Hematopoietic multipotent progenitor cell treated with erythropoietin and hydrocortisone succinate and interleukin-3 and kit ligand, for 17 days (in vitro differentiated cells): ENCODE measurements at regions not wholly inside any gene's neighbourhood (a gene's known extent, or its start where the extent isn't known, plus 50 kb on each side); places are given as distances from the start of the nearest gene placed in this dataset.

Source experiments
- DNase-seq: peaks from one replicate; pipeline ENCODE4 v3.0.0-alpha.2; 2015; ENCODE audit warnings: low spot score

GRCh38 chr14:84197704-84198103, 1332.2 kb upstream of the FLRT2 start:
- no peak for DNase-seq

DNA sequence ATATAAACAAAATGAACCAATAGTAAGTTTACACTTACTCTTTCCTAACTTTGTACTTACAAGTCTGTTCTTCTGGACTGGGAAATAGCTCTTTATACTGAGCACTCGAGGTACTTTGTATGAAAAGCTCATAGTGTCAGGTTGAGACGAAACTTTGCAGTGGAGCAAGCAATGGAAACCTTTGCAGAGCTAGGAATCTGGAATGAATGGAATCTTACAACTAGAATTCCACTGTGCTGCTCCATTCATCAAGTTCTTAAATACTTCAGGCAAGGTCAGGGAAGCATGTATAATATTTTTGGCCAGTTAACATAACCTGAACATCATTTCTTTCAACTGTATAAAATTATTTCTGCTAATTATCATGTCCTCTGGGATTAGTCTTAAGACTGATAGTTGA, 1327.5 kb upstream of the FLRT2 start:
- DNase-seq: no peak

- no peak for DNase-seq
Observed at GRCh38 chr14:84203896-84204295, 1326.0 kb upstream of the FLRT2 start.

DNA sequence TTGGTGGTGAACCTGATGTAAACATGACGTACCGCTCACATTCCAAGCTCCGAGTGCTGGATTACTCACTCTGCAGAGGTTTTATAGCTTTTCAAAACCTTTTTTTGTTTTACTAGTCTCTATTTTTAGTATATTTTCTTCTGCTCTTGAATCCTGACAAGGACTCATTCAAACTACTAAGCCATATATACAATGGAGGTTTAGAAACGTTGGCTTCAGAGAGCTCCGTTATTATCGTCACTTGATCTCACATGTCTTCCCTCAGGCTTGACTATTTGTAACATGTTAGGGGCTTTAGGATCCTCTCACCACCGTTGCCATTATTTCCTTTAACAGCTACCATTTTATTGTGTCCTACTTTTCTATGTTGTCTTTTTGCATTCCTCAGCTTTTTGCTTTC, 1321.5 kb upstream of the FLRT2 start:
- DNase-seq: no peak

GRCh38 chr14:84209031-84209430, 1320.9 kb upstream of the FLRT2 start:
- DNase-seq: no peak

DNA sequence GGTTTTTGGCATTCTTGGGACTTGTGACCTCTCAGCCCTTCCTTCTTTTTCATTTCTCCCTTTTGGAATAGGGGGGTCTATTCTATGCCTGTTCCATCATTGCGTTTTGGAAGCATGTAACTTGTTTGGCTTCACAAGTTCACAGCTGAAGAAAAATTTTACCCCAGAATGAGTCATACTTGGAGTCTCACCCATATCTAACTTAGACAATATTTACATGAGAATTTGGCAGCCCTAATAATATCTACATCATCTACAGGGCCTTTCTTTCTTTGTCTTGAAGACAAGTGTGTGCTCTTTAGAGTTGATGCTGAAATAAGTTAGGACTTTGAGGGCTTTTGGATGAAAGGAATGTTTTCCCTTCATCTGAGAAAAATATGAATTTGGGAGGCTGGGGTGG, 1312.9 kb upstream of the FLRT2 start:
- DNase-seq: no peak

DNA sequence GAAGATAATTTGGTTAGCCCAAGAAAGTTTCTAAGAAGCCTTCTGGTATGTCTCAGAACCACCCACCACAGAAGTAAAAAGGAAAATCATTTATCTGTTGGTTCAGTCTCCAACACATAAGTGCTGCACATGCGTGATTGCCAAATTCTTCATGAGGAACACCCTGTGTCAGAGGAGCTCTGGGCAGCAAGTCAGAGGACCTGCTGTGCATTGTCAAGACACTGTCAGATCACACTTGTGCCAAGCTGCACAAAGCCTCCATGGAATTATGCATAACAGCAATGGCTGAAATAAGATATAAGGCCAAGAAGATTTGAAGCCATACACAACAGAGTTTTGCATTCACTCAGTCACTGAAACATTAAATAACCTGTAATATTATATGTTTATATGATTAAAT, 1304.7 kb upstream of the FLRT2 start:
- no peak for DNase-seq

GRCh38 chr14:84228702-84229101, 1301.2 kb upstream of the FLRT2 start:
- DNase-seq: no peak

DNA sequence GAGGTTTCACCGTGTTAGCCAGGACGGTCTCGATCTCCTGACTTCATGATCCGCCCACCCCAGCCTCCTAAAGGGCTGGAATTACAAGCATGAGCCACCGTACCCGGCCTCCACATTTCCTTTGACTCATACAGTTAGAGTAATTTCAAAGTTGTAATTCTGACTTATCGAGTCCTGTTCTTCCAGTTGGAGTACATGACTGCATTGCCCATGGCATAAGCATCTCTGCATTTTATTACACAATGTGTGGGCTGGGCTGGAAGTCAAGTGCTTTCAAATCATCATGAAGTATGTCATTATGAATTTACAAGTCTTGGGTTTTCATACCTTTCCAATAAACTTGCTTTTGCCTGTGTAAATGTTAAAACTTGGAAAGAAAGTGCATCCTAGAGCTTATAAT, 1295.7 kb upstream of the FLRT2 start:
- DNase-seq: no peak

GRCh38 chr14:84236290-84236689, 1293.7 kb upstream of the FLRT2 start:
- DNase-seq: no peak

GRCh38 chr14:84237881-84238280, 1292.1 kb upstream of the FLRT2 start:
- no peak for DNase-seq

DNA sequence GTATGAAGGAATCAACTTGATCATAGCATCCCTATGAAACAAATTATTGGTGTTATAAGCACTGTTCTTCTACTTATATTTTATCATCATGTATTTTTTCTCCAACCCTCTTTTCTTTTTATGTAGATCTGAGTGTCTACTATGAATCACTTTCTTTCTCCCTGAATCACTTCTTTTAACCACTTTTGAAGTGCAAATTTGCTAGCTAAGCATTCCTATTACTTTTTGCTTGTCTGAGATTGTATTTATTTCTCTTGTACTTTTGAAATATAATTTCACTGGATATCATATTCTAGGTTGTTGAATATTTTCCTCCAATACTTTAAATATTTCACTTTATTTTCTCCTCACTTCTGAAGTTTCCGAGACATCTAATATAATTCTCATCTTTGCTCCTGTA, 1282.3 kb upstream of the FLRT2 start:
- DNase-seq: no peak

GRCh38 chr14:84250893-84251292, 1279.1 kb upstream of the FLRT2 start:
- DNase-seq: no peak

DNA sequence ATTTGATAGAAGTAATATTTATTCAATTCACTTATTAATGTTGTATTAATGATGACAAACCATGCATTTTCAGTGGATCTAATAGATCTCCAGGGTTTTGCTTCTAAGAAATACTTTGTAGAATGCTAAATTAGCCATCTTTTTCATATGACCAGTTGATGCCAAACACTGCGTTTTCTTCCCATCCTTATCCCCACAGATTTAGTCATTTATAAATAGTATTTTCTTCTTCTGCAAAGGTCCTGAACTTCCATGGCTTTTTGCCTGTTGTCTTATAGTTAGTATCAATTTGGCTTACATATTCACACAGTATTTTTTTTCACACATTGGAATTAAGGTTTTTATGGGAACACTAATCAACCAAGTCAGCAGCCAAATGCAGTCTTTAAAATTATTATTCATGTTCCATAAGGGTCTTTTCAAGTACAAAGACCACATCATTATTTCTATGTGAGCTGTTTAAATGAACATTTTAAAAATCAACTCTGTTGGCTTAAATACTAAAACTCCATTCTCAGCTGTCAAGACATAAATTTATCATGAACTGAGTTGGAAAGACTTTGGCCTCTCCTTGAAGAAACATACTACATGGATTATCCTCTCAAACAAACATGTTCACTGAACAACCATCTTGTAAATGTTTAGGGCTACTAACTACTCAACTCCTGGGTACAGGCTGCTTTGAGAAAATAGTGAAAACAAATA, 1278.4 kb upstream of the FLRT2 start:
- DNase-seq: no peak

- DNase-seq: no peak
Observed at GRCh38 chr14:84252706-84253105, 1277.2 kb upstream of the FLRT2 start.

GRCh38 chr14:84253326-84253725, 1276.6 kb upstream of the FLRT2 start:
- DNase-seq: no peak

GRCh38 chr14:84254290-84254689, 1275.7 kb upstream of the FLRT2 start:
- DNase-seq: no peak

DNA sequence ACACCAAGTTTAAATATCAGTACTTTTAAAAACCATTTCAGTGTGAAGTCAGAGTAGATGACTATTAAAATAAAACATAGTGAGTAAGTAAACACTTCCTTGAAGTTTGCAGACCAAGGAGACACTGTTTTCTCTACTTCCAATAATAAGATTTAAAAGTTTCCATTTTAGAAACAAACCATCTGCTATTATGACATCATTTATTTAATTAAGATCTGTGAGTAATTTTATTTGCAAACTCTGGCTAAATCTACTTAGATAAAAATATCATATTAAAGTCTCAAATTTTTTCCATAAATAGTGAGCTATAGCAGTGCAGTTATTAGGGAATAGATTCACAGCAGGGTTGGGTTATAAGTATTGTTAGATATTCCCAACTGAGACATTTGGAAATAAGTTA, 1267.0 kb upstream of the FLRT2 start:
- DNase-seq: no peak

GRCh38 chr14:84272290-84272721, 1257.6 kb upstream of the FLRT2 start:
- no peak for DNase-seq

- no peak for DNase-seq
Observed at GRCh38 chr14:84273181-84273580, 1256.8 kb upstream of the FLRT2 start.

DNA sequence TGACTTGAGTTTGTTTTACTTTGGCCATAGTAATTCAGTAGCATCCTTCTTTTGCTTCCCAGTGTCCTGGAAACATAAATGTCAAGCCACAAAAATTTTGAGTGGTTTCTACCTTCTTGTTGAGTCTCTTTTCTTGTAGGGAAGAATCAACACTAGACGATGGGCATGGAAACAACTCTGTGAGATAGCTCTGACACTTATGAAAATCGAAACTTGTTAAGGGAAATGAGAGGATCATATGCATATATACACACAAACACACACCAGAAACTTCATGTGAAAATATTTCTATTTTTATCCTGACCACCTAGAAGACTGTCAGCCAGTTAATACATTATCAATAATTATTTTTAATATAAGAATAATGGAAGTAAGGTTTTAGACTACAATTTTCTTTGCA, 1247.3 kb upstream of the FLRT2 start:
- no peak for DNase-seq

DNA sequence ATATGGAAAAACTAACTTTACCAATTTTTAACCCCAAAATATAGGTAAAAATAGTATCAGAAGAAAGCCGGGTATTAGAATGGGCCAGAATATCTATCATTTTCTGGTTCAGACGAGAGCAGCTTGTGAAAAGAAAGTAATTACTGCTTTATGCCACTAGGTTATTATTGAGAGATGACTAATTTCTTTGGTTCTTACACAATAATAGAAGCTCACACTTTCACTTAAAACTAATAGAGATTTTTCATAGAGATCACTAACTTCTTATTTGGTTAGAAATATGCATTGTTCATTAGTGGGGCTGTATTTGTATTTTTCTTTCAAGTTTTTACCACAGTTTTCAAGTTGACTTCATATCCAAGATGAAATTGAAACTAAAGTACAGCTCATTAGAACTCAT, 1241.2 kb upstream of the FLRT2 start:
- DNase-seq: no peak

- DNase-seq: no peak
Observed at GRCh38 chr14:84298663-84299195, 1231.2 kb upstream of the FLRT2 start.

DNA sequence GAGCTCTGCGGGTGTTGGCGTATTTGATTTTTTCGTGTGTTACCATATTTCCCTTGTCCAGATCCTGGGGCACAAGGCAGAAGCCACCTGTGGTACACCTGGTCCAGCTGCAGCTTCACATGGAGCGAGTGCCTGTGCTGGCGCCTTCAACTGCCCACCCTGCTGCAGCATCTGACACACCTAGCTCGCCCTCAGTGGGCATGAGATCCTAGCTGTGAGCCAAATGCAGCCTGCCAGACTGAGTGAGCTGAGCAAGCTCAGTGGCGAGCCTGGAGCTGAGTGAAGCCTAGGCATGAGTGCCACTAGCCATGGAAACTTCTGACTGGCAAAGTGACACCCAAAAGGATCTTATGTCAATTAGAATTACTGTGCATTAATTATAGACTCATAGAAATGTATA, 1226.8 kb upstream of the FLRT2 start:
- DNase-seq: no peak
